ENCODE measurements at regions not wholly inside any gene's neighbourhood (a gene's known extent, or its start where the extent isn't known, plus 50 kb on each side); places are given as distances from the start of the nearest gene placed in this dataset.

DNA sequence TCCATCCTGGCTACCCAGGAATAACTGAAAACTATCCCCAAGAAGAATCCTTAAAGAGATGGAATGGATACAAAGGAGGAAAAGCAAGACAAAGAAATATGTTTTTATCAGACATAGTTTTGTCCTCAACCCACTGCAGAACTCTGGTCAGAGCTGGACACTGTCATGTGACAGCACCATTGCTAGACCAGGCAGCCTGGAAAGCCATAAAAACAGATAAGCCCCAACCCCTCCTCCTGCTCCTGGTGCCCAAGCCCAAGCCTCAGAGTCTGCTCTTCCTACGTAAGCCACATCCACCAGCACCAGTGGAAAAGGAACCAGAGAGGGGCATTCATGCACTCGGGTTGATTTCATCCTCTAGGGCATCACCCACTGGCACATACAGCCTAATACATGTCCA is 116.9 kb downstream of the TRIM29 start:
- H3K4me2 ChIP-seq (ENCODE audit: insufficient read depth, low read length): no peak overlapping the region
- peaks cover 0 to 20% of the 10 kb centered on the region in 2 experiments; a peak in 2 of 5 replicates for H3K27me3 ChIP-seq (ENCODE audit: control insufficient read depth in 2 of 2, insufficient read depth in 2 of 2, low read length in 2 of 2)
- H3K27ac ChIP-seq (ENCODE audit: extremely low read depth, low read depth, low read length): no peak overlapping the region
- in situ Hi-C loops (cut with MboI): no loop called here
- H3K4me1 ChIP-seq (replicated peaks in 1 of 2; ENCODE audit: control insufficient read depth in 2 of 2, insufficient read depth in 2 of 2, low read length in 2 of 2): no peaks in the 10 kb centered on the region
- ChIA-PET CTCF (ENCODE audit: low intra/inter-chr PET ratio) (no interaction called here), POLR2A (interaction anchor here (1.2 kb wide), 1 partner anchor 11 kb away, joined by 3 read pairs; no protein-coding TSS in a partner anchor)
- intact Hi-C loops (cut with micrococcal nuclease): no loop called here
- H2AFZ ChIP-seq (ENCODE audit: low read depth, low read length): no peak overlapping the region
- WGBS (ENCODE audit: insufficient coverage, low coverage, missing lambda C conversion rate): 5% methylated on average over 2 of the region's 2 CpGs
- no peaks in the 10 kb centered on the region for H3K79me2 ChIP-seq (ENCODE audit: control insufficient read depth, insufficient read depth, low read length)
- H4K20me1 ChIP-seq (replicated peaks; ENCODE audit: control insufficient read depth, insufficient read depth, low read length): no peaks in the 10 kb centered on the region
- FAIRE-seq (no peak), DNase-seq (ENCODE audit: extremely low read depth in 1 of 4, low spot score in 3 of 4) (no peak), ATAC-seq (no peak)
- no TSS peak for BruUV-seq (replicated peaks)
- H3K4me3 ChIP-seq: no peak overlapping the region
- TF ChIP-seq ZNF76 (CRISPR knock-in tag; IDR thresholded peaks at IDR 0.05; ENCODE audit: borderline replicate concordance): no peak
- TF ChIP-seq, protein P1, sequence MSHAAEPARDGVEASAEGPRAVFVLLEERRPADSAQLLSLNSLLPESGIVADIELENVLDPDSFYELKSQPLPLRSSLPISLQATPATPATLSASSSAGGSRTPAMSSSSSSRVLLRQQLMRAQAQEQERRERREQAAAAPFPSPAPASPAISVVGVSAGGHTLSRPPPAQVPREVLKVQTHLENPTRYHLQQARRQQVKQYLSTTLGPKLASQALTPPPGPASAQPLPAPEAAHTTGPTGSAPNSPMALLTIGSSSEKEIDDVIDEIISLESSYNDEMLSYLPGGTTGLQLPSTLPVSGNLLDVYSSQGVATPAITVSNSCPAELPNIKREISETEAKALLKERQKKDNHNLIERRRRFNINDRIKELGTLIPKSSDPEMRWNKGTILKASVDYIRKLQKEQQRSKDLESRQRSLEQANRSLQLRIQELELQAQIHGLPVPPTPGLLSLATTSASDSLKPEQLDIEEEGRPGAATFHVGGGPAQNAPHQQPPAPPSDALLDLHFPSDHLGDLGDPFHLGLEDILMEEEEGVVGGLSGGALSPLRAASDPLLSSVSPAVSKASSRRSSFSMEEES (CRISPR knock-in tag; IDR thresholded peaks at IDR 0.05): peak; percentile 80
- no peaks in the 10 kb centered on the region for H3K9me1 ChIP-seq (ENCODE audit: control insufficient read depth, insufficient read depth, low read length)
- no peaks in the 10 kb centered on the region for H3K9me3 ChIP-seq (replicated peaks; ENCODE audit: control insufficient read depth, insufficient read depth, low read depth, low read length)
- H3K9ac ChIP-seq (ENCODE audit: insufficient read depth in 1 of 2, low read depth in 2 of 2, low read length in 2 of 2): no peak overlapping the region
- H3K36me3 ChIP-seq (ENCODE audit: control insufficient read depth, insufficient read depth, low read length): no peaks in the 10 kb centered on the region

DNA sequence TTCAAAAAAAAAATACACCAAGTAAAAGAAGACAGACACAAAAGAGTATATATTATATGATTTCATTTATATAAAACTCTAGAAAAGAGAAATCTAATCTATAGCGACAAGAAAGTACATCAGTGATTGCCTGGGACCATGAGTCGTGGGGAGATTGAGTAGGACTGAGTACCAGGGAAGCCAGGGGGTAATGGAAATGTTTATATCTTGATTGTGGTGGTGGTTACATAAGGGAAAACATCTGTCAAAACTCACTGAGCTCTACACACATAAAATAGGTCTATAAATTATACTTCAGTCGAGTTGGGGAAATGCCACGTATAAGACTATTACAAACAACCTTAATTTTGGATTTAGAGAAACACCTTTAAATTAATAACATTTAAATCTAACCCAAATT is 117.4 kb downstream of the TRIM29 start:
- Histone ChIP-seq H3K36me3 (ENCODE audit: control insufficient read depth, insufficient read depth, low read length) (no peaks in the 10 kb centered on the region), H3K9me1 (ENCODE audit: control insufficient read depth, insufficient read depth, low read length) (no peaks in the 10 kb centered on the region), H3K9ac (ENCODE audit: insufficient read depth in 1 of 2, low read depth in 2 of 2, low read length in 2 of 2) (no peak overlapping the region), H3K79me2 (ENCODE audit: control insufficient read depth, insufficient read depth, low read length) (no peaks in the 10 kb centered on the region), H3K4me2 (ENCODE audit: insufficient read depth, low read length) (no peak overlapping the region), H3K9me3 (replicated peaks; ENCODE audit: control insufficient read depth, insufficient read depth, low read depth, low read length) (no peaks in the 10 kb centered on the region), H2AFZ (ENCODE audit: low read depth, low read length) (no peak overlapping the region), H3K27ac (ENCODE audit: extremely low read depth, low read depth, low read length) (no peak overlapping the region), H3K27me3 (ENCODE audit: control insufficient read depth in 2 of 2, insufficient read depth in 2 of 2, low read length in 2 of 2) (peaks cover 2 to 23% of the 10 kb centered on the region in 2 experiments; a peak in 4 of 5 replicates), H3K4me1 (replicated peaks in 1 of 2; ENCODE audit: control insufficient read depth in 2 of 2, insufficient read depth in 2 of 2, low read length in 2 of 2) (no peaks in the 10 kb centered on the region), H3K4me3 (no peak overlapping the region), H4K20me1 (replicated peaks; ENCODE audit: control insufficient read depth, insufficient read depth, low read length) (no peaks in the 10 kb centered on the region)
- ChIA-PET POLR2A (interaction anchor here (0.6 kb wide), 1 partner anchor 103 kb away, joined by 3 read pairs; no protein-coding TSS in a partner anchor), CTCF (ENCODE audit: low intra/inter-chr PET ratio) (no interaction called here)
- BruUV-seq (replicated peaks): no TSS peak
- DNase-seq (ENCODE audit: extremely low read depth in 1 of 4, low spot score in 3 of 4) (no peak), ATAC-seq (no peak), FAIRE-seq (no peak)
- in situ Hi-C loops (cut with MboI): no loop called here
- WGBS (ENCODE audit: insufficient coverage, low coverage, missing lambda C conversion rate): 0% methylated on average over 4 of the region's 4 CpGs
- intact Hi-C loops (cut with micrococcal nuclease): no loop called here
- TF ChIP-seq BDP1 (IDR thresholded peaks at IDR 0.05; ENCODE audit: insufficient read depth, insufficient read length) (no peak), EGR1 (conservative IDR thresholded peaks at IDR 0.05) (no peak), CAMTA2 (CRISPR knock-in tag; conservative IDR thresholded peaks at IDR 0.05) (no peak), SAFB (IDR thresholded peaks at IDR 0.05; ENCODE audit: borderline replicate concordance, low read depth, low read length) (no peak), ZNF124 (CRISPR knock-in tag; IDR thresholded peaks at IDR 0.05) (no peak)
- TF ChIP-seq, protein P2, sequence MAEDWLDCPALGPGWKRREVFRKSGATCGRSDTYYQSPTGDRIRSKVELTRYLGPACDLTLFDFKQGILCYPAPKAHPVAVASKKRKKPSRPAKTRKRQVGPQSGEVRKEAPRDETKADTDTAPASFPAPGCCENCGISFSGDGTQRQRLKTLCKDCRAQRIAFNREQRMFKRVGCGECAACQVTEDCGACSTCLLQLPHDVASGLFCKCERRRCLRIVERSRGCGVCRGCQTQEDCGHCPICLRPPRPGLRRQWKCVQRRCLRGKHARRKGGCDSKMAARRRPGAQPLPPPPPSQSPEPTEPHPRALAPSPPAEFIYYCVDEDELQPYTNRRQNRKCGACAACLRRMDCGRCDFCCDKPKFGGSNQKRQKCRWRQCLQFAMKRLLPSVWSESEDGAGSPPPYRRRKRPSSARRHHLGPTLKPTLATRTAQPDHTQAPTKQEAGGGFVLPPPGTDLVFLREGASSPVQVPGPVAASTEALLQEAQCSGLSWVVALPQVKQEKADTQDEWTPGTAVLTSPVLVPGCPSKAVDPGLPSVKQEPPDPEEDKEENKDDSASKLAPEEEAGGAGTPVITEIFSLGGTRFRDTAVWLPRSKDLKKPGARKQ (CRISPR knock-in tag; IDR thresholded peaks at IDR 0.05): no peak
- TF ChIP-seq, protein P3, sequence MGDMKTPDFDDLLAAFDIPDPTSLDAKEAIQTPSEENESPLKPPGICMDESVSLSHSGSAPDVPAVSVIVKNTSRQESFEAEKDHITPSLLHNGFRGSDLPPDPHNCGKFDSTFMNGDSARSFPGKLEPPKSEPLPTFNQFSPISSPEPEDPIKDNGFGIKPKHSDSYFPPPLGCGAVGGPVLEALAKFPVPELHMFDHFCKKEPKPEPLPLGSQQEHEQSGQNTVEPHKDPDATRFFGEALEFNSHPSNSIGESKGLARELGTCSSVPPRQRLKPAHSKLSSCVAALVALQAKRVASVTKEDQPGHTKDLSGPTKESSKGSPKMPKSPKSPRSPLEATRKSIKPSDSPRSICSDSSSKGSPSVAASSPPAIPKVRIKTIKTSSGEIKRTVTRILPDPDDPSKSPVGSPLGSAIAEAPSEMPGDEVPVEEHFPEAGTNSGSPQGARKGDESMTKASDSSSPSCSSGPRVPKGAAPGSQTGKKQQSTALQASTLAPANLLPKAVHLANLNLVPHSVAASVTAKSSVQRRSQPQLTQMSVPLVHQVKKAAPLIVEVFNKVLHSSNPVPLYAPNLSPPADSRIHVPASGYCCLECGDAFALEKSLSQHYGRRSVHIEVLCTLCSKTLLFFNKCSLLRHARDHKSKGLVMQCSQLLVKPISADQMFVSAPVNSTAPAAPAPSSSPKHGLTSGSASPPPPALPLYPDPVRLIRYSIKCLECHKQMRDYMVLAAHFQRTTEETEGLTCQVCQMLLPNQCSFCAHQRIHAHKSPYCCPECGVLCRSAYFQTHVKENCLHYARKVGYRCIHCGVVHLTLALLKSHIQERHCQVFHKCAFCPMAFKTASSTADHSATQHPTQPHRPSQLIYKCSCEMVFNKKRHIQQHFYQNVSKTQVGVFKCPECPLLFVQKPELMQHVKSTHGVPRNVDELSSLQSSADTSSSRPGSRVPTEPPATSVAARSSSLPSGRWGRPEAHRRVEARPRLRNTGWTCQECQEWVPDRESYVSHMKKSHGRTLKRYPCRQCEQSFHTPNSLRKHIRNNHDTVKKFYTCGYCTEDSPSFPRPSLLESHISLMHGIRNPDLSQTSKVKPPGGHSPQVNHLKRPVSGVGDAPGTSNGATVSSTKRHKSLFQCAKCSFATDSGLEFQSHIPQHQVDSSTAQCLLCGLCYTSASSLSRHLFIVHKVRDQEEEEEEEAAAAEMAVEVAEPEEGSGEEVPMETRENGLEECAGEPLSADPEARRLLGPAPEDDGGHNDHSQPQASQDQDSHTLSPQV (IDR thresholded peaks at IDR 0.05): no peak

All from K562 (cell line).